HG02885 (cell line): ENCODE measurements at regions not wholly inside any gene's neighbourhood (a gene's known extent, or its start where the extent isn't known, plus 50 kb on each side); places are given as distances from the start of the nearest gene placed in this dataset.
"Not testable (repeated sequence)": the region's sequence is repeated elsewhere in the genome, so short reads cannot be mapped to it uniquely, and the experiment has no call there.

Experiments
- ATAC-seq: cut with Tn5 transposase; IDR thresholded peaks from one replicate; pipeline ENCODE4 v1.9.1; 2021; ENCODE audit warnings: mild to moderate bottlenecking; ENCODE audit not compliant: unreplicated experiment, poor library complexity

GRCh38 chr6:12473494-12473893 is 183.3 kb downstream of the EDN1 start:
- ATAC-seq: no peak

GRCh38 chr6:12474167-12475140 is 184.3 kb downstream of the EDN1 start:
- no peak for ATAC-seq

GRCh38 chr6:12476484-12476883 is 186.3 kb downstream of the EDN1 start:
- no peak for ATAC-seq

GRCh38 chr6:12477616-12478015 is 187.5 kb downstream of the EDN1 start:
- no peak for ATAC-seq

- no peak for ATAC-seq
Observed at GRCh38 chr6:12478921-12479320, 188.8 kb downstream of the EDN1 start.

- ATAC-seq: no peak
Observed at GRCh38 chr6:12479451-12479850, 189.3 kb downstream of the EDN1 start.

GRCh38 chr6:12479881-12480280 is 189.7 kb downstream of the EDN1 start:
- ATAC-seq: no peak

- ATAC-seq: no peak
Observed at GRCh38 chr6:12480379-12480778, 190.2 kb downstream of the EDN1 start.

- ATAC-seq: no peak
Observed at GRCh38 chr6:12481292-12481691, 191.1 kb downstream of the EDN1 start.

GRCh38 chr6:12481850-12482249 is 191.7 kb downstream of the EDN1 start:
- no peak for ATAC-seq

GRCh38 chr6:12482386-12483375 is 192.5 kb downstream of the EDN1 start:
- ATAC-seq: no peak

- ATAC-seq: peak; percentile 75
Observed at GRCh38 chr6:12483712-12484111, 193.6 kb downstream of the EDN1 start.

- ATAC-seq: no peak
Observed at GRCh38 chr6:12484519-12484918, 194.4 kb downstream of the EDN1 start.

GRCh38 chr6:12485226-12485764 is 195.1 kb downstream of the EDN1 start:
- ATAC-seq: no peak

GRCh38 chr6:12485837-12486236 is 195.7 kb downstream of the EDN1 start:
- ATAC-seq: no peak

- ATAC-seq: no peak
Observed at GRCh38 chr6:12490351-12490903, 200.3 kb downstream of the EDN1 start.

- no peak for ATAC-seq
Observed at GRCh38 chr6:12490904-12491571, 200.9 kb downstream of the EDN1 start.

- not testable (repeated sequence) for ATAC-seq
Observed at GRCh38 chr6:12492929-12493328, 202.8 kb downstream of the EDN1 start.

- ATAC-seq: no peak
Observed at GRCh38 chr6:12493446-12493845, 203.3 kb downstream of the EDN1 start.

GRCh38 chr6:12494161-12494560 is 204.0 kb downstream of the EDN1 start:
- no peak for ATAC-seq
